GM23338 (cell line): ENCODE measurements at regions not wholly inside any gene's neighbourhood (a gene's known extent, or its start where the extent isn't known, plus 50 kb on each side); places are given as distances from the start of the nearest gene placed in this dataset.
"Not testable (repeated sequence)": the region's sequence is repeated elsewhere in the genome, so short reads cannot be mapped to it uniquely, and the experiment has no call there.

Source experiments
- ATAC-seq: fragments of 200-7000 bp; cut with Tn5 transposase; 3 replicates; pipeline ENCODE4 v1.9.1; 2020
- DNase-seq: peaks from one replicate; pipeline ENCODE4 v3.0.0-alpha.2; 2015; ENCODE audit warnings: low spot score
- H2AFZ ChIP-seq: fragments of 200-600 bp; sonication (generic); 2 replicates; pipeline ENCODE4 v1.8.0; 2016; ENCODE audit warnings: antibody characterized with exemption, mild to moderate bottlenecking, moderate library complexity
- H3F3A ChIP-seq: fragments of 200-600 bp; sonication (generic); replicated peaks from 2 replicates; pipeline ENCODE4 v1.8.0; 2017; ENCODE audit warnings: antibody characterized with exemption, mixed run types, low read depth
- H3K27ac ChIP-seq: fragments of 200-600 bp; sonication (generic); 2 replicates; pipeline ENCODE4 v1.6.1; 2016; ENCODE audit warnings: low read depth
- H3K27me3 ChIP-seq: fragments of 200-600 bp; sonication (generic); 2 replicates; pipeline ENCODE4 v1.8.0; 2016; ENCODE audit warnings: mild to moderate bottlenecking, mixed run types, moderate library complexity; ENCODE audit not compliant: insufficient read depth
- H3K36me3 ChIP-seq: fragments of 200-600 bp; sonication (generic); 2 replicates; pipeline ENCODE4 v1.8.0; 2016; ENCODE audit warnings: mild to moderate bottlenecking; ENCODE audit not compliant: insufficient read depth
- H3K4me1 ChIP-seq: fragments of 200-600 bp; sonication (generic); 2 replicates; pipeline ENCODE4 v1.8.0; 2016; ENCODE audit warnings: mild to moderate bottlenecking, moderate library complexity; ENCODE audit not compliant: insufficient read depth
- H3K4me2 ChIP-seq: fragments of 200-600 bp; sonication (generic); 2 replicates; pipeline ENCODE4 v1.7.1; 2017; ENCODE audit warnings: mixed run types
- H3K4me3 ChIP-seq: fragments of 200-600 bp; sonication (generic); 2 replicates; pipeline ENCODE4 v1.6.1; 2016; ENCODE audit warnings: mixed run types
- H3K79me2 ChIP-seq: fragments of 200-600 bp; sonication (generic); replicated peaks from 2 replicates; pipeline ENCODE4 v1.8.0; 2017; ENCODE audit warnings: mild to moderate bottlenecking; ENCODE audit not compliant: insufficient read depth
- H3K9me2 ChIP-seq: fragments of 200-600 bp; sonication (generic); 2 replicates; pipeline ENCODE4 v1.8.0; 2017; ENCODE audit not compliant: insufficient read depth
- H4K20me1 ChIP-seq: fragments of 200-600 bp; sonication (generic); replicated peaks from 2 replicates; pipeline ENCODE4 v1.8.0; 2017; ENCODE audit warnings: mild to moderate bottlenecking; ENCODE audit not compliant: insufficient read depth
- H3K27ac Mint-ChIP-seq: 2 replicates; pipeline ENCODE4 v1.8.0; 2020; ENCODE audit warnings: inconsistent platforms, mild to moderate bottlenecking, moderate library complexity, mixed read lengths
- H3K27me3 Mint-ChIP-seq: 3 replicates; pipeline ENCODE4 v1.8.0; 2022; ENCODE audit warnings: low read depth, mild to moderate bottlenecking, moderate library complexity, mixed read lengths, inconsistent platforms; ENCODE audit not compliant: insufficient read depth, poor library complexity
- H3K36me3 Mint-ChIP-seq: 3 replicates; pipeline ENCODE4 v1.8.0; 2021; ENCODE audit warnings: low read depth, mild to moderate bottlenecking, inconsistent platforms, moderate library complexity, mixed read lengths
- H3K4me1 Mint-ChIP-seq: 3 replicates; pipeline ENCODE4 v1.8.0; 2020; ENCODE audit warnings: mild to moderate bottlenecking, inconsistent platforms, mixed read lengths
- H3K4me3 Mint-ChIP-seq: 3 replicates; pipeline ENCODE4 v1.8.0; 2021; ENCODE audit warnings: moderate library complexity, mild to moderate bottlenecking, inconsistent platforms, mixed read lengths
- H3K9me3 Mint-ChIP-seq: 3 replicates; pipeline ENCODE4 v1.8.0; 2020; ENCODE audit warnings: moderate library complexity, mild to moderate bottlenecking, inconsistent platforms, mixed read lengths
- EZH2phosphoT487 ChIP-seq: fragments of 200-600 bp; sonication (generic); IDR thresholded peaks from one replicate; pipeline ENCODE4 v1.8.1; 2018; ENCODE audit warnings: antibody characterized with exemption; ENCODE audit not compliant: unreplicated experiment
- TF ChIP-seq, protein P1 (sequence below): fragments of 250-450 bp; sonication (Bioruptor Pico); IDR thresholded peaks from 2 replicates; pipeline ENCODE4 v1.5.0; 2020; ENCODE audit warnings: mild to moderate bottlenecking, moderate library complexity

DNA sequence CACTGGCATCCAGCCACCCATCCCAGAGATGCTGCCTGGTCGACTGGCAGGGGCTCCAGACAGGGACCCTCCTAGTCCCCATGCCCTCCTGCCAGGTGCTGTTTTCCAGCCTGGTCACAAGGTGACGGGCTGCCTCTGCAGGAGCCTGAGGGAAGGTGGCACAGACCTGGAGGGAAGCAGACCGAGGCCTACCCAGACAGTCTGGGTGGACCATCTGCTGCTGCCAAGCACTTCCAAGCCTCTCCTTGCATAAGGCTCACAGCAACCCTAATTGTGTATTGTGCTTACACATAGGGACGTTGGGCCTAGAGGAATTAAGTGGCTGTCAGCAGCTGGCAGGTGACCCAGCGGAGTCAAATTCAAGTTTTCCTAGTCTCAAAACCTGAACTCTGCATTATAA, 90.1 kb upstream of the KCNJ18 start (continued):
- TF ChIP-seq, protein P1, sequence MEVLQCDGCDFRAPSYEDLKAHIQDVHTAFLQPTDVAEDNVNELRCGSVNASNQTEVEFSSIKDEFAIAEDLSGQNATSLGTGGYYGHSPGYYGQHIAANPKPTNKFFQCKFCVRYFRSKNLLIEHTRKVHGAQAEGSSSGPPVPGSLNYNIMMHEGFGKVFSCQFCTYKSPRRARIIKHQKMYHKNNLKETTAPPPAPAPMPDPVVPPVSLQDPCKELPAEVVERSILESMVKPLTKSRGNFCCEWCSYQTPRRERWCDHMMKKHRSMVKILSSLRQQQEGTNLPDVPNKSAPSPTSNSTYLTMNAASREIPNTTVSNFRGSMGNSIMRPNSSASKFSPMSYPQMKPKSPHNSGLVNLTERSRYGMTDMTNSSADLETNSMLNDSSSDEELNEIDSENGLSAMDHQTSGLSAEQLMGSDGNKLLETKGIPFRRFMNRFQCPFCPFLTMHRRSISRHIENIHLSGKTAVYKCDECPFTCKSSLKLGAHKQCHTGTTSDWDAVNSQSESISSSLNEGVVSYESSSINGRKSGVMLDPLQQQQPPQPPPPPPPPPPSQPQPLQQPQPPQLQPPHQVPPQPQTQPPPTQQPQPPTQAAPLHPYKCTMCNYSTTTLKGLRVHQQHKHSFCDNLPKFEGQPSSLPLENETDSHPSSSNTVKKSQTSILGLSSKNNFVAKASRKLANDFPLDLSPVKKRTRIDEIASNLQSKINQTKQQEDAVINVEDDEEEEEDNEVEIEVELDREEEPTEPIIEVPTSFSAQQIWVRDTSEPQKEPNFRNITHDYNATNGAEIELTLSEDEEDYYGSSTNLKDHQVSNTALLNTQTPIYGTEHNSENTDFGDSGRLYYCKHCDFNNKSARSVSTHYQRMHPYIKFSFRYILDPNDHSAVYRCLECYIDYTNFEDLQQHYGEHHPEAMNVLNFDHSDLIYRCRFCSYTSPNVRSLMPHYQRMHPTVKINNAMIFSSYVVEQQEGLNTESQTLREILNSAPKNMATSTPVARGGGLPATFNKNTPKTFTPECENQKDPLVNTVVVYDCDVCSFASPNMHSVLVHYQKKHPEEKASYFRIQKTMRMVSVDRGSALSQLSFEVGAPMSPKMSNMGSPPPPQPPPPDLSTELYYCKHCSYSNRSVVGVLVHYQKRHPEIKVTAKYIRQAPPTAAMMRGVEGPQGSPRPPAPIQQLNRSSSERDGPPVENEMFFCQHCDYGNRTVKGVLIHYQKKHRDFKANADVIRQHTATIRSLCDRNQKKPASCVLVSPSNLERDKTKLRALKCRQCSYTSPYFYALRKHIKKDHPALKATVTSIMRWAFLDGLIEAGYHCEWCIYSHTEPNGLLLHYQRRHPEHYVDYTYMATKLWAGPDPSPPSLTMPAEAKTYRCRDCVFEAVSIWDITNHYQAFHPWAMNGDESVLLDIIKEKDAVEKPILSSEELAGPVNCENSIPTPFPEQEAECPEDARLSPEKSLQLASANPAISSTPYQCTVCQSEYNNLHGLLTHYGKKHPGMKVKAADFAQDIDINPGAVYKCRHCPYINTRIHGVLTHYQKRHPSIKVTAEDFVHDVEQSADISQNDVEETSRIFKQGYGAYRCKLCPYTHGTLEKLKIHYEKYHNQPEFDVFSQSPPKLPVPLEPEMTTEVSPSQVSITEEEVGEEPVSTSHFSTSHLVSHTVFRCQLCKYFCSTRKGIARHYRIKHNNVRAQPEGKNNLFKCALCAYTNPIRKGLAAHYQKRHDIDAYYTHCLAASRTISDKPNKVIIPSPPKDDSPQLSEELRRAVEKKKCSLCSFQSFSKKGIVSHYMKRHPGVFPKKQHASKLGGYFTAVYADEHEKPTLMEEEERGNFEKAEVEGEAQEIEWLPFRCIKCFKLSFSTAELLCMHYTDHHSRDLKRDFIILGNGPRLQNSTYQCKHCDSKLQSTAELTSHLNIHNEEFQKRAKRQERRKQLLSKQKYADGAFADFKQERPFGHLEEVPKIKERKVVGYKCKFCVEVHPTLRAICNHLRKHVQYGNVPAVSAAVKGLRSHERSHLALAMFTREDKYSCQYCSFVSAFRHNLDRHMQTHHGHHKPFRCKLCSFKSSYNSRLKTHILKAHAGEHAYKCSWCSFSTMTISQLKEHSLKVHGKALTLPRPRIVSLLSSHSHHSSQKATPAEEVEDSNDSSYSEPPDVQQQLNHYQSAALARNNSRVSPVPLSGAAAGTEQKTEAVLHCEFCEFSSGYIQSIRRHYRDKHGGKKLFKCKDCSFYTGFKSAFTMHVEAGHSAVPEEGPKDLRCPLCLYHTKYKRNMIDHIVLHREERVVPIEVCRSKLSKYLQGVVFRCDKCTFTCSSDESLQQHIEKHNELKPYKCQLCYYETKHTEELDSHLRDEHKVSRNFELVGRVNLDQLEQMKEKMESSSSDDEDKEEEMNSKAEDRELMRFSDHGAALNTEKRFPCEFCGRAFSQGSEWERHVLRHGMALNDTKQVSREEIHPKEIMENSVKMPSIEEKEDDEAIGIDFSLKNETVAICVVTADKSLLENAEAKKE (CRISPR knock-in tag), result no peak
- TF ChIP-seq EZH2phosphoT487, result no peak

DNA sequence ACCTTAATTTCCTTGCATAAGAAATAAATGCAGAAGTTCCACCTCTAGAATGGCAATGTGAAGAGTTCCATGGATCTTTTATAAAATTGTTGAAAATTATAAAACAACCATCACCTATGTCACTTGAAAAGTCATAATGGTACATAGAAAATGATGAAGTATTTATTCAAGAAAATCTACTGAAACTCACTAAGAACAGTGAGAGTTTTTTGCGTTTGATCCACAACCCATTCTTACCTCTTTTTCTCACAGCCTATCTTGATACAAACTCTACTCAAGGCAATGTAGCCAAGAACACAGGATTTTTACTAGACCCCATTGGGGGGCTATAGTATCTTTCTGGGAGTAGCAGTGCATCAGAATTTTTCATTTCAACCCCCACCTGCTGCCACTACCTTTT, 89.0 kb upstream of the KCNJ18 start:
- H3K27me3 Mint-ChIP-seq, H4K20me1 ChIP-seq: not testable (repeated sequence)

DNA sequence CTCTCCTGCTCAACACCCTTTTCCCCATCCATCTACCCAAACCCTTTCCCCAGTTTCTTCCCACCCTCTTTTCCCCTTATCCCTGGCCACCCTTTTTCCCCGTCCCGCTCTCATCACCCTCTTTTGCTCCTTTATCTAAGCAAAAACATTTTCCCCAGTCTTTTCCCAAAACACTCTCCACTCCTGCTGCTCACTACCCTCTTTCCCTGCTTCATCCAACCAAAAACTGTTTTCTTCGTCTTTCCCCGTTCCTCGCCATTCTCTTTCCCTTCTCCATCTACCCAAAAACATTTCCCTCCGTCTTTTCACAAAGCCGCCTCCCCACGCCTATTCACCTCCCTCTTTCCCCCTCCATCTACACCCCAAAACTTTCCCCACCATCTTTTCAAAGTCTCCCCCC, 80.9 kb upstream of the KCNJ18 start:
- not testable (repeated sequence) for ATAC-seq, H3K27me3 ChIP-seq, H3K4me3 Mint-ChIP-seq, H3K79me2 ChIP-seq, H2AFZ ChIP-seq, H3K9me2 ChIP-seq, H3F3A ChIP-seq, H4K20me1 ChIP-seq, H3K27ac Mint-ChIP-seq, H3K36me3 ChIP-seq, DNase-seq, H3K27me3 Mint-ChIP-seq, H3K27ac ChIP-seq, H3K4me2 ChIP-seq, H3K4me1 Mint-ChIP-seq, H3K4me3 ChIP-seq, H3K4me1 ChIP-seq
- H3K36me3 Mint-ChIP-seq, result peaks cover 21% of the 10 kb centered on the region
- peaks cover 77% of the 10 kb centered on the region for H3K9me3 Mint-ChIP-seq

More for the DNA sequence above, 89.0 kb upstream of the KCNJ18 start:
- H2AFZ ChIP-seq, H3K9me2 ChIP-seq, H3K27me3 ChIP-seq, H3K4me3 ChIP-seq, H3K27ac Mint-ChIP-seq, ATAC-seq, H3K4me1 ChIP-seq, H3K27ac ChIP-seq, H3K4me1 Mint-ChIP-seq, H3F3A ChIP-seq, H3K4me2 ChIP-seq, H3K4me3 Mint-ChIP-seq, H3K36me3 ChIP-seq, DNase-seq, H3K79me2 ChIP-seq: not testable (repeated sequence)
- H3K36me3 Mint-ChIP-seq, result peaks cover 16% of the 10 kb centered on the region
- peaks cover 67% of the 10 kb centered on the region for H3K9me3 Mint-ChIP-seq

DNA sequence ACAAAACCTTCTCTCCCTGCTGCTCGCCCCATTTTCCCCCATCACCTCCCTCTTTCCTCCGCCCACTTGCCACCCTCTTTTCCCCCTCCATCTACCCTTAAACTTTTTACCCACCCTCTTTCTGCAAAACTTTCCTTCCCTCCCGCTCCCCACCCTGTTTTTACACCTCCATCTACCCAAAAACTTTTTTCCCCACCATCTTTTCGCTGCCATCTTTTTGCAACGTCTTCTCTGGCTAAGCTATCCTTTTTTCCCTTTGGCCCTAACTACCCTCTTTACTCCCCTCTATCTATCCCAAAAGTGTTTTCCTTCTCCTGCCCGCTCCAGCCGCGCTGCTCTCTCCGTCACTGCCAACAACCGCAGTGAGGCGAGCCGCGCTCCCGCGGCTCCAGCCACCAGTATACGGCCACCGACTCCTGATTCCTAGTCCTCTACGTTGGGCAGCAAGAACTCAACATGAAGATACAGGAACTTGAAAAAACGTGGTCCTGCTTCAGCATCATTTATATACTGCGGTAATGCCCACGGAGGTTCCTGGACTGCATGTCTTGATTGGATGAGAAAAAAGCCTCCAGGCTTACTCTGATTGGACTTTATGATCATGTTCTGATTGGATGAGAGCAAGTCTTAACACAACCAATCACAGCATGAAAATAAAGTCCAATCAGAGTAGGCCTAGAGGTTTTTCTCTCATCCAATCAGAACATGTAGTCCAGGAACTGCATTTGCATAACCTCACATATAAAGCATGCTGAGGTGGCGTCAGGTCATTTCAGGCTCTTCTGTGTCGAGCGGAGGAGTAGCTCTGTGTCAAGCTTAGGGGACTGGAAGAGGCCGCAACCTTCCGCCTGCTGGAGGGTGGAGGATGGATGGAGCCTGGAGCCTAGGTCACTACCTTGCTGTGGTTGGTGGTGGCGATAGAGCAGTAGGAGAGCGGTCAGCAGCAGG, 79.9 kb upstream of the KCNJ18 start:
- H3K27ac Mint-ChIP-seq, H3K4me2 ChIP-seq, DNase-seq, H3K79me2 ChIP-seq, H3K27ac ChIP-seq, H3K27me3 Mint-ChIP-seq, H3K36me3 ChIP-seq, H4K20me1 ChIP-seq, H3K27me3 ChIP-seq, H3K4me1 Mint-ChIP-seq, H3K4me3 Mint-ChIP-seq, H3K4me1 ChIP-seq, ATAC-seq, H3F3A ChIP-seq, H2AFZ ChIP-seq, H3K4me3 ChIP-seq, H3K9me2 ChIP-seq: not testable (repeated sequence)
- H3K9me3 Mint-ChIP-seq, result peaks cover 78% of the 10 kb centered on the region
- H3K36me3 Mint-ChIP-seq, result peaks cover 21% of the 10 kb centered on the region
